ENCODE measurements at regions not wholly inside any gene's neighbourhood (a gene's known extent, or its start where the extent isn't known, plus 50 kb on each side); places are given as distances from the start of the nearest gene placed in this dataset.
A peak's percentile ranks its signal among the peaks of the same experiment; 100 is the strongest.

GRCh38 chr4:35399912-35400311, 844.4 kb downstream of the ARAP2 start:
- no peak for ATAC-seq

- ATAC-seq, result no peak
These were observed 821.2 kb downstream of the ARAP2 start for GRCh38 chr4:35423104-35423503.

GRCh38 chr4:35447474-35447873, 796.8 kb downstream of the ARAP2 start:
- no peak for ATAC-seq

GRCh38 chr4:35459045-35459444, 785.3 kb downstream of the ARAP2 start:
- no peak for ATAC-seq

- ATAC-seq, result no peak
These were observed 782.2 kb downstream of the ARAP2 start for GRCh38 chr4:35461931-35462659.

GRCh38 chr4:35463251-35463952, 780.9 kb downstream of the ARAP2 start:
- ATAC-seq, result no peak

- no peak for ATAC-seq
These were observed 779.3 kb downstream of the ARAP2 start for GRCh38 chr4:35464964-35465528.

GRCh38 chr4:35491093-35491492, 753.2 kb downstream of the ARAP2 start:
- no peak for ATAC-seq

GRCh38 chr4:35493977-35494376, 750.3 kb downstream of the ARAP2 start:
- ATAC-seq, result no peak

GRCh38 chr4:35494955-35495354, 749.4 kb downstream of the ARAP2 start:
- ATAC-seq, result no peak

GRCh38 chr4:35500812-35501211, 743.5 kb downstream of the ARAP2 start:
- no peak for ATAC-seq

- ATAC-seq, result no peak
These were observed 740.9 kb downstream of the ARAP2 start for GRCh38 chr4:35503435-35503834.

- ATAC-seq, result no peak
These were observed 738.2 kb downstream of the ARAP2 start for GRCh38 chr4:35506161-35506560.

- no peak for ATAC-seq
These were observed 732.5 kb downstream of the ARAP2 start for GRCh38 chr4:35511851-35512250.

GRCh38 chr4:35516102-35516501, 728.2 kb downstream of the ARAP2 start:
- ATAC-seq, result no peak

GRCh38 chr4:35520059-35520458, 724.3 kb downstream of the ARAP2 start:
- no peak for ATAC-seq

GRCh38 chr4:35521682-35522081, 722.6 kb downstream of the ARAP2 start:
- no peak for ATAC-seq

GRCh38 chr4:35525192-35525978, 718.9 kb downstream of the ARAP2 start:
- ATAC-seq, result peak; percentile 41

GRCh38 chr4:35526456-35526855, 717.9 kb downstream of the ARAP2 start:
- no peak for ATAC-seq

GRCh38 chr4:35534962-35535361, 709.4 kb downstream of the ARAP2 start:
- ATAC-seq, result no peak

- ATAC-seq, result no peak
These were observed 705.5 kb downstream of the ARAP2 start for GRCh38 chr4:35538807-35539206.

GRCh38 chr4:35539404-35540055, 704.8 kb downstream of the ARAP2 start:
- no peak for ATAC-seq

Measured in esophagus mucosa (tissue), 1 donor.